ENCODE measurements at regions not wholly inside any gene's neighbourhood (a gene's known extent, or its start where the extent isn't known, plus 50 kb on each side); places are given as distances from the start of the nearest gene placed in this dataset.

DNA sequence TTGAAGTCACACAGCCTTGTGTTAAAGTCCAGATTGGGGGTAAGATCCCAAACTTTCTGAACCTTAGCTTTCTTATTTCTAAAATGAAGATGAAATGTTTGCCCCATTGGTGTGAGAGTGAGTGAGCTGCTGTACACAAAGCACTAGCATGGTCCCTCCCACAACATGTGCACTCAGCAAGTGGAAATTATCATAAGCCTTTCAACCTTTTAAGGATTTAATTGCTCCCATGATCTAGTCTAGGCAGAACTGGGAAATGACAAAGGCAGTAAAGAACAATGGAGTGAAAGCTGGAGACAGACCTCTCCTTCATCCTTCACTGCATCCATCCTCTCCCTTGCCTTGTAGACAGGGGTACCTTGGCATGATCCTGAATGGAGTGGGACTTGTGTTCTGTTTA, 76.0 kb upstream of the GPR12 start:
- Histone ChIP-seq H3K23me2 (ENCODE audit: insufficient read length, low read depth, low read length, poor library complexity, severe bottlenecking) (no peaks in the 10 kb centered on the region), H2BK5ac (ENCODE audit: insufficient read length, low read length) (no peak overlapping the region), H2AFZ (ENCODE audit: low read length) (no peak overlapping the region), H3K56ac (ENCODE audit: insufficient read length, low read depth, low read length) (no peak overlapping the region), H3K4ac (ENCODE audit: low read depth, low read length) (no peak overlapping the region), H2BK120ac (ENCODE audit: low read depth, low read length, poor library complexity, severe bottlenecking) (no peak overlapping the region), H3K4me2 (ENCODE audit: insufficient read depth, insufficient read length, low read length) (no peak overlapping the region), H2BK12ac (ENCODE audit: insufficient read length, low read depth, low read length) (no peak overlapping the region), H3K23ac (ENCODE audit: insufficient read length, low read depth, low read length) (no peak overlapping the region), H3K9ac (ENCODE audit: extremely low read depth, insufficient read length, low read length) (no peak overlapping the region), H3K79me2 (ENCODE audit: insufficient read depth, low read length) (no peaks in the 10 kb centered on the region), H4K20me1 (ENCODE audit: control insufficient read depth, insufficient read depth, insufficient read length) (no peaks in the 10 kb centered on the region), H3K27me3 (ENCODE audit: insufficient read depth, low read length) (no peaks in the 10 kb centered on the region), H3K18ac (ENCODE audit: insufficient read length, low read depth, low read length) (no peak overlapping the region), H3K4me1 (ENCODE audit: insufficient read depth, low read length) (peaks cover 3% of the 10 kb centered on the region), H3K79me1 (ENCODE audit: insufficient read depth, low read depth, low read length, poor library complexity, severe bottlenecking) (no peaks in the 10 kb centered on the region), H2AK5ac (ENCODE audit: insufficient read length, low read length) (no peak overlapping the region), H2BK20ac (ENCODE audit: low read depth, low read length, poor library complexity, severe bottlenecking) (no peak overlapping the region), H4K8ac (replicated peaks; ENCODE audit: insufficient read length, low read depth, low read length) (no peak overlapping the region), H3K27ac (ENCODE audit: insufficient read length, low read depth, low read length) (no peak overlapping the region), H4K5ac (ENCODE audit: insufficient read length, low read depth, low read length) (no peak overlapping the region), H4K91ac (ENCODE audit: insufficient read length, low read depth, low read length) (no peak overlapping the region), H2BK15ac (ENCODE audit: low read depth, low read length) (no peak overlapping the region), H3K9me3 (ENCODE audit: control insufficient read depth, low read depth, low read length) (no peaks in the 10 kb centered on the region), H3T11ph (ENCODE audit: low read length) (no peak overlapping the region), H3K14ac (ENCODE audit: insufficient read depth, low read length) (no peak overlapping the region)
- Mint-ChIP-seq H3K9me3 (0 out of 5 replicates have a peak, but pooled peaks cover 0 to 5% of the 10 kb centered on the region in 2 experiments), H3K4me1 (peaks cover 20 to 21% of the 10 kb centered on the region in 2 experiments), H3K27ac (no peak overlapping the region), H3K4me3 (no peak overlapping the region), H3K36me3 (ENCODE audit: insufficient read depth in 1 of 3, low read depth in 3 of 3) (peaks cover 0 to 4% (median 0%) of the 10 kb centered on the region in 3 experiments; a peak in 2 of 7 replicates), H3K27me3 (ENCODE audit: low read depth) (no peaks in the 10 kb centered on the region)
- TF ChIP-seq, protein P1, sequence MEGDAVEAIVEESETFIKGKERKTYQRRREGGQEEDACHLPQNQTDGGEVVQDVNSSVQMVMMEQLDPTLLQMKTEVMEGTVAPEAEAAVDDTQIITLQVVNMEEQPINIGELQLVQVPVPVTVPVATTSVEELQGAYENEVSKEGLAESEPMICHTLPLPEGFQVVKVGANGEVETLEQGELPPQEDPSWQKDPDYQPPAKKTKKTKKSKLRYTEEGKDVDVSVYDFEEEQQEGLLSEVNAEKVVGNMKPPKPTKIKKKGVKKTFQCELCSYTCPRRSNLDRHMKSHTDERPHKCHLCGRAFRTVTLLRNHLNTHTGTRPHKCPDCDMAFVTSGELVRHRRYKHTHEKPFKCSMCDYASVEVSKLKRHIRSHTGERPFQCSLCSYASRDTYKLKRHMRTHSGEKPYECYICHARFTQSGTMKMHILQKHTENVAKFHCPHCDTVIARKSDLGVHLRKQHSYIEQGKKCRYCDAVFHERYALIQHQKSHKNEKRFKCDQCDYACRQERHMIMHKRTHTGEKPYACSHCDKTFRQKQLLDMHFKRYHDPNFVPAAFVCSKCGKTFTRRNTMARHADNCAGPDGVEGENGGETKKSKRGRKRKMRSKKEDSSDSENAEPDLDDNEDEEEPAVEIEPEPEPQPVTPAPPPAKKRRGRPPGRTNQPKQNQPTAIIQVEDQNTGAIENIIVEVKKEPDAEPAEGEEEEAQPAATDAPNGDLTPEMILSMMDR (conservative IDR thresholded peaks at IDR 0.05) = no peak
- DNase-seq = no peak
